Chondrocyte (in vitro differentiated cells): ENCODE measurements at regions not wholly inside any gene's neighbourhood (a gene's known extent, or its start where the extent isn't known, plus 50 kb on each side); places are given as distances from the start of the nearest gene placed in this dataset.

Experiments used
- DNase-seq: peaks from one replicate; pipeline ENCODE4 v3.0.0; 2021; ENCODE audit warnings: mixed read lengths, low spot score
- H3K27ac Mint-ChIP-seq: one replicate; pipeline ENCODE4 v1.8.0; 2021; ENCODE audit warnings: mild to moderate bottlenecking, moderate library complexity, mixed read lengths; ENCODE audit not compliant: unreplicated experiment
- H3K27me3 Mint-ChIP-seq: 2 replicates; pipeline ENCODE4 v1.8.0; 2021; ENCODE audit warnings: low read depth, mixed read lengths
- H3K36me3 Mint-ChIP-seq: 2 replicates; pipeline ENCODE4 v1.8.0; 2021; ENCODE audit warnings: low read depth, mixed read lengths
- H3K4me1 Mint-ChIP-seq: 2 replicates; pipeline ENCODE4 v1.8.0; 2021; ENCODE audit warnings: low read depth, mild to moderate bottlenecking, mixed read lengths
- H3K4me3 Mint-ChIP-seq: one replicate; pipeline ENCODE4 v1.8.0; 2021; ENCODE audit warnings: mild to moderate bottlenecking, moderate library complexity, mixed read lengths; ENCODE audit not compliant: unreplicated experiment
- H3K9me3 Mint-ChIP-seq: 2 replicates; pipeline ENCODE4 v1.8.0; 2021; ENCODE audit warnings: low read depth, mixed read lengths
- CTCF ChIP-seq: fragments of 200-600 bp; sonication (generic); IDR thresholded peaks from 2 replicates; pipeline ENCODE4 v1.5.0; 2021; ENCODE audit warnings: antibody characterized with exemption, mild to moderate bottlenecking, moderate library complexity

GRCh38 chr12:124148481-124149273 lies 146.2 kb upstream of the RFLNA start:
- Mint-ChIP-seq H3K36me3 (no peaks in the 10 kb centered on the region), H3K4me1 (peaks cover 3% of the 10 kb centered on the region), H3K27ac (no peak overlapping the region), H3K27me3 (peaks cover 12% of the 10 kb centered on the region), H3K4me3 (no peak overlapping the region), H3K9me3 (peaks cover 2% of the 10 kb centered on the region)
- no peak for TF ChIP-seq CTCF
- no peak for DNase-seq

- TF ChIP-seq CTCF = no peak
- DNase-seq = no peak
- H3K4me1 Mint-ChIP-seq = peaks cover 3% of the 10 kb centered on the region
Observed at GRCh38 chr12:124149287-124149686, 145.6 kb upstream of the RFLNA start.

GRCh38 chr12:124150168-124150567 lies 144.7 kb upstream of the RFLNA start:
- Mint-ChIP-seq H3K27me3 (peaks cover 9% of the 10 kb centered on the region), H3K4me1 (peaks cover 3% of the 10 kb centered on the region), H3K4me3 (no peak overlapping the region), H3K9me3 (peaks cover 2% of the 10 kb centered on the region), H3K27ac (no peak overlapping the region), H3K36me3 (no peaks in the 10 kb centered on the region)
- TF ChIP-seq CTCF = no peak
- DNase-seq = no peak

More at GRCh38 chr12:124149287-124149686, 145.6 kb upstream of the RFLNA start:
- Mint-ChIP-seq H3K9me3 (peaks cover 2% of the 10 kb centered on the region), H3K36me3 (no peaks in the 10 kb centered on the region), H3K4me3 (no peak overlapping the region), H3K27ac (no peak overlapping the region), H3K27me3 (peaks cover 9% of the 10 kb centered on the region)

- H3K9me3 Mint-ChIP-seq = peaks cover 2% of the 10 kb centered on the region
- no peak overlapping the region for H3K27ac Mint-ChIP-seq
- H3K4me3 Mint-ChIP-seq = no peak overlapping the region
- H3K36me3 Mint-ChIP-seq = no peaks in the 10 kb centered on the region
- no peak for TF ChIP-seq CTCF
- peaks cover 3% of the 10 kb centered on the region for H3K4me1 Mint-ChIP-seq
- DNase-seq = no peak
- H3K27me3 Mint-ChIP-seq = peaks cover 6% of the 10 kb centered on the region
Observed at GRCh38 chr12:124151583-124151982, 143.3 kb upstream of the RFLNA start.

- peaks cover 1% of the 10 kb centered on the region for H3K36me3 Mint-ChIP-seq
- H3K4me1 Mint-ChIP-seq = peaks cover 3% of the 10 kb centered on the region
- H3K4me3 Mint-ChIP-seq = no peak overlapping the region
- no peak overlapping the region for H3K27ac Mint-ChIP-seq
- peaks cover 2% of the 10 kb centered on the region for H3K9me3 Mint-ChIP-seq
- no peak for DNase-seq
- TF ChIP-seq CTCF = no peak
- peaks cover 6% of the 10 kb centered on the region for H3K27me3 Mint-ChIP-seq
Observed at GRCh38 chr12:124152731-124153130, 142.2 kb upstream of the RFLNA start.
